Ishikawa (cell line): ENCODE measurements at regions not wholly inside any gene's neighbourhood (a gene's known extent, or its start where the extent isn't known, plus 50 kb on each side); places are given as distances from the start of the nearest gene placed in this dataset.

Source experiments
- CEBPB ChIP-seq: IDR thresholded peaks from 2 replicates; pipeline ENCODE4 v1.6.1; 2012
- CREB1 ChIP-seq: IDR thresholded peaks from 2 replicates; pipeline ENCODE4 v1.6.1; 2012; ENCODE audit warnings: low read depth
- EGR1 ChIP-seq: IDR thresholded peaks from 2 replicates; pipeline ENCODE4 v1.6.1; 2012
- EP300 ChIP-seq: IDR thresholded peaks from 2 replicates; pipeline ENCODE4 v1.6.1; 2012; ENCODE audit warnings: borderline replicate concordance
- RAD21 ChIP-seq: IDR thresholded peaks from 2 replicates; pipeline ENCODE4 v1.6.1; 2012; ENCODE audit warnings: low read depth
- REST ChIP-seq: IDR thresholded peaks from 2 replicates; pipeline ENCODE4 v1.6.1; 2012; ENCODE audit warnings: low read depth, mild to moderate bottlenecking
- TAF1 ChIP-seq: IDR thresholded peaks from 2 replicates; pipeline ENCODE4 v1.6.1; 2012; ENCODE audit warnings: low read depth, mild to moderate bottlenecking
- TCF12 ChIP-seq: IDR thresholded peaks from 2 replicates; pipeline ENCODE4 v1.6.1; 2012; ENCODE audit warnings: low read depth
- TEAD4 ChIP-seq: IDR thresholded peaks from 2 replicates; pipeline ENCODE4 v1.6.1; 2012
- YY1 ChIP-seq: IDR thresholded peaks from 2 replicates; pipeline ENCODE4 v1.6.1; 2012; ENCODE audit warnings: low read depth
- ZBTB7A ChIP-seq: IDR thresholded peaks from 2 replicates; pipeline ENCODE4 v1.6.1; 2012; ENCODE audit warnings: low read depth
- TF ChIP-seq, protein P1 (sequence below): IDR thresholded peaks from 2 replicates; pipeline ENCODE4 v1.6.1; 2012
- TF ChIP-seq, protein P2 (sequence below): IDR thresholded peaks from 2 replicates; pipeline ENCODE4 v1.6.1; 2012

DNA sequence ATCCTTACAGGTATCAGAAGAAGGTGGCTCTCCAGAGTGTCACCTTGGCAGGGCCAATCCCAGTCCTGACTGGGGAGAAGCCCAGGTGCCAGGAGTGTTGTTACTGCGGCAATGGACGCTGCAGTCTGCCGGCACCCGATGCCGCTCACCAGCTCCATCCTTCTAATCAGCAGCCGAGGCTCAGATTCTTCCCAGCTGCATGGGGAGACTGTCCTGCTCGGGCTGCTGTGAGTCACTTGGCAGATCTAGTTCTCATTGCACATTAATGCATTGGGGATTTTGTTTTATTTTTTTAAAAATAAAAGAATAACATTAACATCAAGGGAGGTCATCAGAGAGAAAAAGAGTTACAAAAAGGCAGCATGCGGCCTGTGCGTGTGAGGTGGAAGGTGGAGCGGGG, 115.8 kb downstream of the MTX3 start:
- TF ChIP-seq REST = no peak
- TF ChIP-seq ZBTB7A = no peak
- TF ChIP-seq, protein P1, sequence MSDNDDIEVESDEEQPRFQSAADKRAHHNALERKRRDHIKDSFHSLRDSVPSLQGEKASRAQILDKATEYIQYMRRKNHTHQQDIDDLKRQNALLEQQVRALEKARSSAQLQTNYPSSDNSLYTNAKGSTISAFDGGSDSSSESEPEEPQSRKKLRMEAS = no peak
- no peak for TF ChIP-seq CREB1
- TF ChIP-seq YY1 = no peak
- TF ChIP-seq, protein P2, sequence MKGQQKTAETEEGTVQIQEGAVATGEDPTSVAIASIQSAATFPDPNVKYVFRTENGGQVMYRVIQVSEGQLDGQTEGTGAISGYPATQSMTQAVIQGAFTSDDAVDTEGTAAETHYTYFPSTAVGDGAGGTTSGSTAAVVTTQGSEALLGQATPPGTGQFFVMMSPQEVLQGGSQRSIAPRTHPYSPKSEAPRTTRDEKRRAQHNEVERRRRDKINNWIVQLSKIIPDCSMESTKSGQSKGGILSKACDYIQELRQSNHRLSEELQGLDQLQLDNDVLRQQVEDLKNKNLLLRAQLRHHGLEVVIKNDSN = no peak
- no peak for TF ChIP-seq TAF1
- no peak for TF ChIP-seq EGR1
- TF ChIP-seq TEAD4 = no peak
- TF ChIP-seq CEBPB = no peak
- TF ChIP-seq TCF12 = no peak
- no peak for TF ChIP-seq EP300
- no peak for TF ChIP-seq RAD21
